WTC11 (cell line): ENCODE measurements at regions not wholly inside any gene's neighbourhood (a gene's known extent, or its start where the extent isn't known, plus 50 kb on each side); places are given as distances from the start of the nearest gene placed in this dataset.

ENCODE experiments used
- CTCF ChIP-seq: fragments of 200-600 bp; IDR thresholded peaks from 2 replicates; pipeline ENCODE4 v1.8.0; 2022; ENCODE audit warnings: antibody characterized with exemption
- EMX1 ChIP-seq: fragments of 250-450 bp; sonication (Bioruptor Pico); IDR thresholded peaks from 2 replicates; pipeline ENCODE4 v1.8.0; 2021; ENCODE audit warnings: mild to moderate bottlenecking
- USF1 ChIP-seq: sonication (generic); formaldehyde crosslinking; IDR thresholded peaks from 2 replicates; pipeline ENCODE4 v1.8.0; 2022; ENCODE audit warnings: mild to moderate bottlenecking, missing genetic modification reagents

GRCh38 chr4:23276076-23276475 is 583.3 kb downstream of the GBA3 start:
- TF ChIP-seq EMX1 (CRISPR knock-in tag) (no peak), USF1 (CRISPR knock-in tag) (no peak), CTCF (no peak)
